Fibroblast of pulmonary artery (primary cell): ENCODE measurements at regions not wholly inside any gene's neighbourhood (a gene's known extent, or its start where the extent isn't known, plus 50 kb on each side); places are given as distances from the start of the nearest gene placed in this dataset.

ENCODE experiments used
- DNase-seq: peaks from one replicate; pipeline ENCODE4 v3.0.0-alpha.2; 2010; ENCODE audit warnings: low read depth
- H3K4me3 ChIP-seq: replicated peaks from 2 replicates; pipeline ENCODE4 v1.5.1; 2011; ENCODE audit warnings: low read depth, mild to moderate bottlenecking, control low read depth, low read length, moderate library complexity
- CTCF ChIP-seq: IDR thresholded peaks from 2 replicates; pipeline ENCODE4 v1.5.1; 2011; ENCODE audit warnings: mild to moderate bottlenecking, control low read depth, low read length, inconsistent platforms; ENCODE audit errors: missing control alignments

DNA sequence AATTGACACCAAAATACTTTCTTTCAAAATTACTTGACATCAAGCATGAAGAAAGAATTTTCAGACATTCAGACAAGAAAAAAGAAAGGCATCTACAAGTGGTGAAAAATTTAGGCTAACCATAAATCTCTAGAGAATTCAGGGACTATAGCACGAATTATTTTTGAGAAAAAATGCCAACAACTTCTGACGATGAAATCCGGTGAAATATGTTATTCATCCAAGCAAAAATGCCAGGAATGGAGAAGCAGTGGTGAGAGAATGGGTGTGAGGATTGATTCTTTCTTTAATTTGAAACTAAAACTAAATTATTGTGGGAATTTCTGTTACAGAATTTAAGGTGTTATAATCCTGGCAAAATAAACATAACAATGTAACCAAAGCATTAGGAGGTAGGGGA is 69.4 kb upstream of the SORBS2 start:
- TF ChIP-seq CTCF, result no peak
- peak; percentile 53 for DNase-seq

GRCh38 chr4:185883591-185883990 is 71.6 kb upstream of the SORBS2 start:
- H3K4me3 ChIP-seq, result no peak overlapping the region
- no peak for TF ChIP-seq CTCF

More for the DNA sequence above, 69.4 kb upstream of the SORBS2 start:
- H3K4me3 ChIP-seq, result no peak overlapping the region

DNA sequence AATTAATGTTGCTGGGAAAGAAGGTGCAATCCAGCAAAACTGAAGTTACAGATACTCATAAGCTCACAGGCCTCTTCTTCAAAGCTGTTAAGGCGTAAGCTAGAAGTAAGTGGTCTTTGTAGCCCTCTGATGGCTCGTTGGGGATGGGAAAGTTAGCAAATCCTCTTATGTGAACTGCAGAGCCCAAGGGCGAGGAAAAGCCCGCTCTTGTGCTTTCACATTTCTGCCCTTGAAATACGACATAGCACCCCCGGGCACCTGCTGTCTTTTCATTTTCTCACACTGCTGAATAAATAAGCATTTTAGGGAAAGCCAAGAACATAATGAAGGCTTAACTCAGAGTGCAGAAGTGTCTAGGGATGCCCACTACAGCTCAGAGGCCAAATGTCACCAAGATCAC is 73.1 kb upstream of the SORBS2 start:
- no peak overlapping the region for H3K4me3 ChIP-seq
- no peak for TF ChIP-seq CTCF
- no peak for DNase-seq

More at GRCh38 chr4:185883591-185883990, 71.6 kb upstream of the SORBS2 start:
- no peak for DNase-seq

DNA sequence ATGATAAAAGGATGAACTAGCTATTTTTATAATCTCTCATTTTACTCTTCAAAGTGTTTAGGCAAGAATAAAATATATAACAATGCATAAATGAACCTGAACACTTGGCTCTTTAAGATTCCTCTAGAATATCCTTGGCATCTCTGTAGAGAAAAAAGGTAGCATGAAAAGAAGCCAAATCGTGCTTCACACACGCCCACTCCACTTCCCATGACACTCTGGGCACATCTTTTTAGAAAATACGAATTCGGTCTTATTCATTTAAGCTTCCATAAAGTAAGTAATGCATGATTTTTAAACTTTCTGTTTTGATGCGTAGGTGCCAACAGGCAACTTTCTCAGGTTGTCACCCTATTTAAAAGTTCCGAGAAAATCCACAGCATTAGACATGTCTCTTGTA is 73.6 kb upstream of the SORBS2 start:
- no peak for DNase-seq
- no peak for TF ChIP-seq CTCF
- H3K4me3 ChIP-seq, result no peak overlapping the region

DNA sequence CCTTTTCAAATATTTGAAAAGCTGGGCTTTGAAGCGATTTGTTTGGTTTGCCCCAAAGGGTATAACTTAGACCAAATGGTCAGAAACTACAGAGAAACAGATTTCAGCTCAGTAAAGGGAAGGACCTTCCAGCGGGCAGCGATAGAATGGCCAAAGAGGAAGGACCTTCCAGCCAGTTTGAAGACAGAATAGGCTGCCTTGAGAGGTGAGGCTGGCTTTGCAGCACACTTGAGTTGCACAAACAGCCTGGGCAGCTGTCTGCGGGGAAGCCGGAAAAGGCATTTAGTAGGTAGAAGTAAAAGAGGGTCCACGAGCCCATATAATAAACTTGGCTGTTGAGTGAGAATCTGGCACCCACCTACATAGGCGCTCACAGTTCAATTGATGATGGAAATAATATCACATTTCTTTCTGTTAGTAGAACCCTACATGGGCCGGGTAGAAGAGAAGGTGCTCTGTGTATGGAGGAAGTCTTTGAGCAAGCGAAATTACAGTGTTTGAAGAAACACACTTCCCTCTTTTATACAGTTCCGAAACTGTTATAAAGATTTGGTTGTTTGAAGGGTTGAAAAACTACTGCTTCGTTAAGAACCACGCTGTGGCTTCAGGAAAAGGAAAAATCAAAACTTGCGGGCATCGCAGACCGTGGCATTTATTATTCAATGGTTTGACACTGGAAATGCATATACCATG is 75.0 kb upstream of the SORBS2 start:
- no peak for TF ChIP-seq CTCF
- DNase-seq, result no peak
- H3K4me3 ChIP-seq, result no peak overlapping the region

DNA sequence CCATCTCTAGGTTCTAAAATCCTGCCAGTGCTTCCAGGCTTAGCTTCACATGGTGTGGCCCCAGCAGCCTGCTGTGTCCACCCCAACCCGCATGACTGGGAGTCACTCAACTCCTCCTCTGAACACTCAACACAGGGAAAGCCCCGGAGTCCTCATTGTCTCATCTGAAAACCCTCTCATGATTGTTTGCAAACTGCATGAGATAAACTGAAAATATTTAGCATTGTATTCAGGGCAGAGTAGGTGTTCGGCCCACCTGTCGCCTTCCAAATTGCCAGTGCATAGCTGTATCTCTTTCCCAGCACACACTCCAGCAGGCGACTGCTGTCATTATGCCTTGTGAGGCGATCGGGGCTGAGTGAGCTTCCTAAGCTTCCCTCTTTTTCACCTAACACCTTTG is 76.7 kb upstream of the SORBS2 start:
- DNase-seq, result no peak
- no peak for TF ChIP-seq CTCF
- no peak overlapping the region for H3K4me3 ChIP-seq

DNA sequence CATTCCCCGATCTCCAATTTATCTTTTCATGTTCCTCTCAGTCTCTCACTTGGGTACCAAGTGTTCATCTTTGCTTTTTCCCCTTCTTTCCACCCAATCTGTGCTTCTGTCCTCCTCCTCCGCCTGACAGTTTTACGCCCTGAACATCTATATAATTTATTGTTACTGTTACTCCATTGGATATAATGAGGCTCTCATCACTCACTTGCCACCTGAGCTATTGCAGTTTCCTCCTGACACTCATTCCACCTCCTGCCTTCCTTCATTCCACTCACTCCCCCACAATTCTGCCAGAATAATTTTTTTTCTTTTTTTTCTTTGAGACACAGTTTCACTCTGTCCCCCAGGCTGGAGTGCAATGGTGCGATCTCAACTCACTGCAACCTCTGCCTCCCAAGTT is 77.6 kb upstream of the SORBS2 start:
- no peak overlapping the region for H3K4me3 ChIP-seq
- DNase-seq, result no peak
- no peak for TF ChIP-seq CTCF
